Tibial nerve (tissue), 4 donors: ENCODE measurements at regions not wholly inside any gene's neighbourhood (a gene's known extent, or its start where the extent isn't known, plus 50 kb on each side); places are given as distances from the start of the nearest gene placed in this dataset.

Experiments
- DNase-seq, 2 donors: peaks; one replicate each; pipeline ENCODE4 v3.0.0-alpha.2; 2019; ENCODE audit warnings: low spot score in 2 of 2
- H3K27ac ChIP-seq, 4 donors: fragments of 200-600 bp; sonication (generic) in 3 of 4; one replicate each; pipeline ENCODE4 v1.5.1; 2017 to 2019; ENCODE audit warnings: mild to moderate bottlenecking in 1 of 4
- H3K27me3 ChIP-seq, 2 donors: fragments of 200-600 bp; sonication (generic) in 1 of 2; one replicate each; pipeline versions ENCODE4 v1.5.1 to v1.6.0; 2017 to 2019
- H3K36me3 ChIP-seq, 3 donors: fragments of 200-600 bp; sonication (generic); one replicate each; pipeline ENCODE4 v1.5.1; 2018 to 2019
- H3K4me1 ChIP-seq, 4 donors: fragments of 200-600 bp; sonication (generic) in 3 of 4; one replicate each; pipeline ENCODE4 v1.5.1; 2017 to 2019
- H3K4me3 ChIP-seq, 4 donors: fragments of 200-600 bp; sonication (generic) in 3 of 4; one replicate each; pipeline ENCODE4 v1.5.1; 2017 to 2019; ENCODE audit warnings: mild to moderate bottlenecking in 1 of 4, moderate library complexity in 1 of 4
- H3K9me3 ChIP-seq, 4 donors: fragments of 200-600 bp; sonication (generic) in 3 of 4; one replicate each; pipeline ENCODE4 v1.5.1; 2017 to 2019
- EP300 ChIP-seq, 2 donors: sonication (generic); formaldehyde crosslinking; IDR thresholded peaks; one replicate each; pipeline ENCODE4 v1.6.1; 2017; ENCODE audit warnings: antibody characterized with exemption in 2 of 2, mild to moderate bottlenecking in 1 of 2
- POLR2A ChIP-seq, 2 donors: fragments of 450-650 bp; IDR thresholded peaks; one replicate each; pipeline ENCODE4 v1.6.1; 2017; ENCODE audit warnings: antibody characterized with exemption in 2 of 2, mild to moderate bottlenecking in 2 of 2, moderate library complexity in 2 of 2
- WGBS, 2 donors: methylation state at CpG; one replicate each; pipeline ENCODE4 v1.1.5; 2018; 5-methylcytosine and 5-hydroxymethylcytosine counted together
- TF ChIP-seq, protein P1 (sequence below), 5 experiments: fragments of 200-600 bp in 3 of 5; fragments of 450-650 bp in 2 of 5; sonication (generic) in 3 of 5; IDR thresholded peaks; one replicate each; pipeline ENCODE4 v1.5.1; 2016 to 2019; ENCODE audit warnings: antibody characterized with exemption in 5 of 5, mild to moderate bottlenecking in 3 of 5, moderate library complexity in 2 of 5

GRCh38 chr3:17931131-17931530 is 188.7 kb upstream of the TBC1D5 start:
- Histone ChIP-seq H3K4me3 (no peak overlapping the region), H3K27ac (no peak overlapping the region), H3K9me3 (peaks cover 0 to 3% (median 0%) of the 10 kb centered on the region in 4 donors), H3K27me3 (no peaks in the 10 kb centered on the region), H3K36me3 (no peaks in the 10 kb centered on the region), H3K4me1 (no peaks in the 10 kb centered on the region)
- 93 to 96% methylated on average over 1 of the region's 1 CpG for WGBS, 2 donors
- TF ChIP-seq, protein P1, sequence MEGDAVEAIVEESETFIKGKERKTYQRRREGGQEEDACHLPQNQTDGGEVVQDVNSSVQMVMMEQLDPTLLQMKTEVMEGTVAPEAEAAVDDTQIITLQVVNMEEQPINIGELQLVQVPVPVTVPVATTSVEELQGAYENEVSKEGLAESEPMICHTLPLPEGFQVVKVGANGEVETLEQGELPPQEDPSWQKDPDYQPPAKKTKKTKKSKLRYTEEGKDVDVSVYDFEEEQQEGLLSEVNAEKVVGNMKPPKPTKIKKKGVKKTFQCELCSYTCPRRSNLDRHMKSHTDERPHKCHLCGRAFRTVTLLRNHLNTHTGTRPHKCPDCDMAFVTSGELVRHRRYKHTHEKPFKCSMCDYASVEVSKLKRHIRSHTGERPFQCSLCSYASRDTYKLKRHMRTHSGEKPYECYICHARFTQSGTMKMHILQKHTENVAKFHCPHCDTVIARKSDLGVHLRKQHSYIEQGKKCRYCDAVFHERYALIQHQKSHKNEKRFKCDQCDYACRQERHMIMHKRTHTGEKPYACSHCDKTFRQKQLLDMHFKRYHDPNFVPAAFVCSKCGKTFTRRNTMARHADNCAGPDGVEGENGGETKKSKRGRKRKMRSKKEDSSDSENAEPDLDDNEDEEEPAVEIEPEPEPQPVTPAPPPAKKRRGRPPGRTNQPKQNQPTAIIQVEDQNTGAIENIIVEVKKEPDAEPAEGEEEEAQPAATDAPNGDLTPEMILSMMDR (IDR thresholded peaks at IDR 0.05), result no peak
- no peak for TF ChIP-seq EP300 (IDR thresholded peaks at IDR 0.05)
- no peak for DNase-seq

DNA sequence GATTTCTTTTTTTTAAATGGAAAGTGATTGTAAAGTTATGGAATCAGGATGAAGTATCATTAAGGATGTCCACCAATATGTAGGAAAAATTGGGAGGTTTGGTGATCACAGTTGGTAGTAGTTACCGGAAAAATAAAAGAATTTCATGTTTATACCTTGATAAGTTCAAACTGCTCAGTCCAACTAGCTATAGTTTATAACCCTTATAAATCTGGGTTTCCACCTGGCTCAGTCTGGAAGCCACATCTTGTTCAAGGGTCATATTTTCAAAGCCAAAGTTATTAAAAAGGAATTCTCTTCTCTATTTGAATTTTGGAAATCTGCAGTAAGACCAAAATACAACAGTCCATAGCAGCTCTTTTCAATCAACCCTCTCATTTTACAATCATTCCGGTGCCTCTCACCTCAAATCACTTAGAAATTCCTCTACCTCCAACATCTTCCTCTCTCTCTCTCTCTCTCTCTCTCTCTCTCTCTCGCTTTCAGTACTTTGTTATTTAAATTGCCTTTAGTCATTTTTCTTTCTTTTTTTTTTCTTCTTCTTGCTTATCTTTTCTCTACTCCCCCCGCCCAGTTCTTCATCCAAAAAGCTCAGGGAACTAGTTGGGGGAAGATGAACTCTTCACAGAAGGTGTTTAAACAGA is 186.2 kb upstream of the TBC1D5 start:
- no peaks in the 10 kb centered on the region for H3K4me1 ChIP-seq
- no peak overlapping the region for H3K4me3 ChIP-seq
- no peaks in the 10 kb centered on the region for H3K27me3 ChIP-seq
- H3K27ac ChIP-seq, result no peak overlapping the region
- no peaks in the 10 kb centered on the region for H3K36me3 ChIP-seq
- 86 to 90% methylated on average over 4 of the region's 4 CpGs for WGBS, 2 donors
- H3K9me3 ChIP-seq, result peaks cover 0 to 3% (median 0%) of the 10 kb centered on the region in 4 donors
- no peak for TF ChIP-seq EP300 (IDR thresholded peaks at IDR 0.05)
- TF ChIP-seq, protein P1 (IDR thresholded peaks at IDR 0.05), result no peak
- TF ChIP-seq POLR2A (IDR thresholded peaks at IDR 0.05), result no peak
- DNase-seq, result no peak

DNA sequence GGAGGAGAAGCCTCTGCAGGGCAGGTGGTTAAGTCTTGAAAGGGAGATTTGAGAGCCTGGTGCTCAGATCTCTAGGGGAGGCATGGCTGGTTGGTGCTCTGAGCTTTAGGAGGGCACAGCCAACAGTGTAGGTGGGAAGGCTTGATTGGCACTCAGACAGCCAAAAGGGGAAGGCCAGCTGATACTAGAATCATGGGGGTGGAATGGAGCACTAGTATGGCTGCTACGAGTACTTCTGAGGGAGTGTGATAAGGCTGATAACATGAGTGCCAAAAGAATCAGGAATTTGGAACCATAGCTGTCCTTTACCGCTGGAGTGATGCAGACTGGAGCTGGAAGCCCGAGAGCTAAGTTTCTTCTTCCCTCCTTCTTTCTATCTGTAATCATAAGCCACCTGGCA is 184.6 kb upstream of the TBC1D5 start:
- H3K4me1 ChIP-seq, result no peaks in the 10 kb centered on the region
- no peak overlapping the region for H3K4me3 ChIP-seq
- no peaks in the 10 kb centered on the region for H3K27me3 ChIP-seq
- TF ChIP-seq POLR2A (IDR thresholded peaks at IDR 0.05) (no peak), EP300 (IDR thresholded peaks at IDR 0.05) (no peak)
- TF ChIP-seq, protein P1 (IDR thresholded peaks at IDR 0.05), result no peak
- no peaks in the 10 kb centered on the region for H3K36me3 ChIP-seq
- peaks cover 0 to 3% (median 0%) of the 10 kb centered on the region in 4 donors for H3K9me3 ChIP-seq
- no peak for DNase-seq
- 89 to 92% methylated on average over 3 of the region's 3 CpGs for WGBS, 2 donors
- H3K27ac ChIP-seq, result no peak overlapping the region

GRCh38 chr3:17915341-17915740 is 172.9 kb upstream of the TBC1D5 start:
- H3K9me3 ChIP-seq, result no peaks in the 10 kb centered on the region
- TF ChIP-seq EP300 (IDR thresholded peaks at IDR 0.05) (no peak), POLR2A (IDR thresholded peaks at IDR 0.05) (no peak)
- TF ChIP-seq, protein P1 (IDR thresholded peaks at IDR 0.05), result no peak
- no peak overlapping the region for H3K27ac ChIP-seq
- WGBS, 2 donors, result 75 to 78% methylated on average over 4 of the region's 4 CpGs
- peaks cover 0 to 3% of the 10 kb centered on the region in 2 donors for H3K27me3 ChIP-seq
- no peaks in the 10 kb centered on the region for H3K4me1 ChIP-seq
- H3K36me3 ChIP-seq, result no peaks in the 10 kb centered on the region
- no peak overlapping the region for H3K4me3 ChIP-seq
- DNase-seq, result no peak

DNA sequence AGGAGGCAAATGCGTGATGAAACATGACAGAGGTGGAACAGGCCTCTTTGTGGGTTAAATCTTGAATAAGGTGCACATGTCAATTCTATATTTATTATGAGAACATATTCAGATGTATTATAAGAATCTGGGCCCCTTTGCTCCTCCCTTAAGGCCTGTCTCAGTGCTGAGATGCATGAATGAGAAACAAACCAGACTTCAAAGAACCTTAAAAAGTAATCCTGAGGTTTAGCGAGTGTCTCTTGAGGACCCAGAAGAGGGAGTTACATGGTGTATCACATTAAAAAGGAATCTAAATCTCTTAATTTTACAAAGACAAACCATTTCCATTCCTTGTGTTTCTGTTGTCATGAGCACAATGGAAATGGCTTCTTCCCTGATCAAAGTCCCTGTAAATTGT is 170.9 kb upstream of the TBC1D5 start:
- Histone ChIP-seq H3K27me3 (peaks cover 0 to 3% of the 10 kb centered on the region in 2 donors), H3K36me3 (no peaks in the 10 kb centered on the region), H3K9me3 (no peaks in the 10 kb centered on the region), H3K4me1 (no peaks in the 10 kb centered on the region), H3K27ac (no peak overlapping the region), H3K4me3 (no peak overlapping the region)
- TF ChIP-seq POLR2A (IDR thresholded peaks at IDR 0.05) (no peak), EP300 (IDR thresholded peaks at IDR 0.05) (no peak)
- TF ChIP-seq, protein P1 (IDR thresholded peaks at IDR 0.05), result no peak
- WGBS, 2 donors, result 74 to 77% methylated on average over 2 of the region's 2 CpGs
- no peak for DNase-seq
